ENCODE measurements at regions not wholly inside any gene's neighbourhood (a gene's known extent, or its start where the extent isn't known, plus 50 kb on each side); places are given as distances from the start of the nearest gene placed in this dataset.

- TF ChIP-seq CTCF (IDR thresholded peaks at IDR 0.05; ENCODE audit: insufficient read depth, low read length) = no peak
- no peak overlapping the region for H3K4me3 ChIP-seq (ENCODE audit: low read depth, low read length)
These were observed 82.8 kb downstream of the MARCHF4 start for GRCh38 chr2:216289470-216289869.

GRCh38 chr2:216287251-216287650 lies 85.0 kb downstream of the MARCHF4 start:
- no peak for DNase-seq (ENCODE audit: low read depth)
- H3K4me3 ChIP-seq (ENCODE audit: low read depth, low read length) = no peak overlapping the region
- TF ChIP-seq CTCF (IDR thresholded peaks at IDR 0.05; ENCODE audit: insufficient read depth, low read length) = no peak

More at GRCh38 chr2:216289470-216289869, 82.8 kb downstream of the MARCHF4 start:
- DNase-seq (ENCODE audit: low read depth) = no peak

GRCh38 chr2:216286616-216287231 lies 85.6 kb downstream of the MARCHF4 start:
- no peak overlapping the region for H3K4me3 ChIP-seq (ENCODE audit: low read depth, low read length)
- no peak for TF ChIP-seq CTCF (IDR thresholded peaks at IDR 0.05; ENCODE audit: insufficient read depth, low read length)
- DNase-seq (ENCODE audit: low read depth) = peak; percentile 56

GRCh38 chr2:216285701-216286100 lies 86.6 kb downstream of the MARCHF4 start:
- no peak overlapping the region for H3K4me3 ChIP-seq (ENCODE audit: low read depth, low read length)
- no peak for DNase-seq (ENCODE audit: low read depth)
- TF ChIP-seq CTCF (IDR thresholded peaks at IDR 0.05; ENCODE audit: insufficient read depth, low read length) = no peak

GRCh38 chr2:216284708-216285107 lies 87.6 kb downstream of the MARCHF4 start:
- no peak for TF ChIP-seq CTCF (IDR thresholded peaks at IDR 0.05; ENCODE audit: insufficient read depth, low read length)
- no peak overlapping the region for H3K4me3 ChIP-seq (ENCODE audit: low read depth, low read length)
- DNase-seq (ENCODE audit: low read depth) = no peak

DNA sequence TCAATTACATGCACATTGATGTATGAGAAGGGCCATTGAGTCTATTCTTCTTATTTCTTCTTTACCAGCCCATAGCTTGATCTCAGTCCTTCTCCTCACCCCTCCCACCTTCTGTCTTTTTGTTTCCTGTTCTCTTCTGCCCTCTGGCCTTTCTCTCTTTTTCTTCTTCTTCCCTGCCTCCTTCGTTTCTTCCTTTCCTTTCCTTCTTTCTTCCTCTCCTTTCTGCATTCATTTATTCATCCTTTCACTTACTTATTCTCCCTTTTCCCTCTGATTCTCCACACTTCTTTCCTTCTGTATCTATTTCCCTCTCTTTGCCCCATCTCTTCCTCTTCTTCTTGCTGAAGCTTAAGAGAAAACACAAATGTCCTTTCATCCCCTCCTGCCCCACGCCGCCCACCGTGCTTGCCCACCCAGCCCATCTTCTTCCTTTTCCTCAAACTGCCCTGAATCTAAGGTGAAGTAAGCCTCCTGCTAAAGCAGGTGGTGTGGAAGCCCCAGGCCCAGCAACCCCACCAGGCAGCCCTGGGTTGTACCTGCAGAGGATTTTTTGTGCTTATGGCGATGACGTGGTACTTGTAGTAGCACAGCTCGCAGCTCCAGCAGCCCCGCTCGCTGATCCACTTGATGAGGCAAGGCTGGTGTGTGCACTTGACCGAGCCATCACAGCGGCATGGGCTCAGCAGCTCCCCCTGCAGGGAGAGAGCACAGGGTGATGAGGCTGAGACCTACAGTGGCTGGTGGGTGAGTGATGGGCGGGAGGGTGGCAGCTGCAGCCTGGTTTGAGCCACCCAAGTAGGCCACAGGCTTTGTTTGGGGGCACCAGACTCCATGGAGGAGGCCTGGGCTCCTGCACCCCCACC lies 89.0 kb downstream of the MARCHF4 start:
- peak; percentile 14 for TF ChIP-seq CTCF (IDR thresholded peaks at IDR 0.05; ENCODE audit: insufficient read depth, low read length)
- no peak overlapping the region for H3K4me3 ChIP-seq (ENCODE audit: low read depth, low read length)
- DNase-seq (ENCODE audit: low read depth) = no peak
